ENCODE measurements at regions not wholly inside any gene's neighbourhood (a gene's known extent, or its start where the extent isn't known, plus 50 kb on each side); places are given as distances from the start of the nearest gene placed in this dataset.
"Not testable (repeated sequence)": the region's sequence is repeated elsewhere in the genome, so short reads cannot be mapped to it uniquely, and the experiment has no call there.

DNA sequence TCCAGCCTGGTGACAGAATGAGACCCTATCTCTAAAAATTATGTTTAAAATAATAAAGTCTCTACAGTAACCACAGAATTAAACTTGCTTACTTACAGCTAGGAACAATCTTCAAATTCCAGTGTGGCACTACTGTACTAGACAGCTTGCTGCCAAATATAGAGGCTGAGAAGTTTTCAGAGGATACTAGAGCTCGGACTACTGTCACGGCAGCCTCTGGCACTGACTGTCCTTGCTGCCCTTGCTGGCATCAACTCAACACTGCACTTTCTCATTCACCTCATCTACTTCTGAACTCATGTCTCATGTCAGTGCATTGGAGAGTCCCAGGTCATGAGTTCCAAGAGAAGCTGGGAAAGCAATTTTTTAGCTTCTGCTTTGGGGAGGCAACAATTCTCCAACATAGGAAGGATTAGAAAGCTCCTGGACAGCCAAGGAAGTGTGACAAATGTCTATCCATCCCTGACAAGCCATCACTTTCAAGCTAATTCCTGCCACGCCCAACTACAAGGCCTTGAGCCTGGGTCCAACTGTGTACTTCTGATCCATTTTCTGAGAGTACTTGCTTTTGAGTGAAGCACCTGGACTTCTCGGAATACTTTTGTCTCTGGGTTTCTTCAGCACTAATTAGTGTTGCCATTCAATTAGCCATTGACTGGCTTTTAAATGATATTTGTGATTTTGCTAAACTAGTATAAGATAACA is 98.6 kb upstream of the NR3C2 start:
- H3K9me3 ChIP-seq = no peaks in the 10 kb centered on the region
- H3K4me1 ChIP-seq (ENCODE audit: low read depth) = peaks cover 23% of the 10 kb centered on the region
- TF ChIP-seq, protein P1, sequence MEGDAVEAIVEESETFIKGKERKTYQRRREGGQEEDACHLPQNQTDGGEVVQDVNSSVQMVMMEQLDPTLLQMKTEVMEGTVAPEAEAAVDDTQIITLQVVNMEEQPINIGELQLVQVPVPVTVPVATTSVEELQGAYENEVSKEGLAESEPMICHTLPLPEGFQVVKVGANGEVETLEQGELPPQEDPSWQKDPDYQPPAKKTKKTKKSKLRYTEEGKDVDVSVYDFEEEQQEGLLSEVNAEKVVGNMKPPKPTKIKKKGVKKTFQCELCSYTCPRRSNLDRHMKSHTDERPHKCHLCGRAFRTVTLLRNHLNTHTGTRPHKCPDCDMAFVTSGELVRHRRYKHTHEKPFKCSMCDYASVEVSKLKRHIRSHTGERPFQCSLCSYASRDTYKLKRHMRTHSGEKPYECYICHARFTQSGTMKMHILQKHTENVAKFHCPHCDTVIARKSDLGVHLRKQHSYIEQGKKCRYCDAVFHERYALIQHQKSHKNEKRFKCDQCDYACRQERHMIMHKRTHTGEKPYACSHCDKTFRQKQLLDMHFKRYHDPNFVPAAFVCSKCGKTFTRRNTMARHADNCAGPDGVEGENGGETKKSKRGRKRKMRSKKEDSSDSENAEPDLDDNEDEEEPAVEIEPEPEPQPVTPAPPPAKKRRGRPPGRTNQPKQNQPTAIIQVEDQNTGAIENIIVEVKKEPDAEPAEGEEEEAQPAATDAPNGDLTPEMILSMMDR (IDR thresholded peaks at IDR 0.05) = no peak
- H3K4me3 ChIP-seq = no peak overlapping the region
- peak; percentile 12 for ATAC-seq
- H3K36me3 ChIP-seq (ENCODE audit: low read depth) = no peaks in the 10 kb centered on the region
- intact Hi-C loops (cut with DNase I, micrococcal nuclease) = no loop called here
- DNase-seq = peak in 1 of 3 donors; percentile 57

- peaks cover 7% of the 10 kb centered on the region for H3K9me3 ChIP-seq
- no peaks in the 10 kb centered on the region for H3K36me3 ChIP-seq (ENCODE audit: low read depth)
- peak in 2 of 3 donors; percentile 56 to 77 for DNase-seq
- TF ChIP-seq, protein P1 (IDR thresholded peaks at IDR 0.05) = no peak
- no peak overlapping the region for H3K4me3 ChIP-seq
- peak; percentile 93 for ATAC-seq
- intact Hi-C loops (cut with DNase I, micrococcal nuclease) = no loop called here
- H3K4me1 ChIP-seq (ENCODE audit: low read depth) = peaks cover 23% of the 10 kb centered on the region
Measured at GRCh38 chr4:148539387-148539786, 97.2 kb upstream of the NR3C2 start.

DNA sequence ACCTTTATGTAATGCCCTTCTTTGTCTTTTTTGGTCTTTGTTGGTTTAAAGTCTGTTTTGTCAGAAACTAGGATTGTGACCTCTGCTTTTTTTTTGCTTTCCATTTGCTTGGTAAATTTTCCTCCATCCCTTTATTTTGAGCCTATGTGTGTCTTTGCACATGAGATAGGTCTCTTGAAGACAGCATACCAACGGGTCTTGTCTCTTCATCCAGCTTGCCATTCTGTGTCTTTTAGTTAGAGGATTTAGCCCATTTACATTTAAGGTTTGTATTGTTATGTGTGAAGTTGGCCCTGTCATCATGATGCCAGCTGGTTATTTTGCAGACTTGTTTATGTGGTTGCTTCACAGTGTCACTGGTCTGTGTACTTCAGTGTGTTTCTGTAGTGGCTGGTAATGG is 91.6 kb upstream of the NR3C2 start:
- intact Hi-C loops (cut with DNase I, micrococcal nuclease); H3K4me3 ChIP-seq; H3K36me3 ChIP-seq (ENCODE audit: low read depth); H3K4me1 ChIP-seq (ENCODE audit: low read depth); ATAC-seq; DNase-seq: not testable (repeated sequence)
- H3K9me3 ChIP-seq = peaks cover 34% of the 10 kb centered on the region

- Histone ChIP-seq H3K36me3 (ENCODE audit: low read depth) (no peaks in the 10 kb centered on the region), H3K4me1 (ENCODE audit: low read depth) (no peaks in the 10 kb centered on the region), H3K4me3 (no peak overlapping the region), H3K9me3 (peaks cover 33% of the 10 kb centered on the region)
- intact Hi-C loops (cut with DNase I, micrococcal nuclease) = no loop called here
- TF ChIP-seq, protein P1 (IDR thresholded peaks at IDR 0.05) = no peak
- DNase-seq (no peak), ATAC-seq (no peak)
Measured at GRCh38 chr4:148530114-148530513, 87.9 kb upstream of the NR3C2 start.

DNA sequence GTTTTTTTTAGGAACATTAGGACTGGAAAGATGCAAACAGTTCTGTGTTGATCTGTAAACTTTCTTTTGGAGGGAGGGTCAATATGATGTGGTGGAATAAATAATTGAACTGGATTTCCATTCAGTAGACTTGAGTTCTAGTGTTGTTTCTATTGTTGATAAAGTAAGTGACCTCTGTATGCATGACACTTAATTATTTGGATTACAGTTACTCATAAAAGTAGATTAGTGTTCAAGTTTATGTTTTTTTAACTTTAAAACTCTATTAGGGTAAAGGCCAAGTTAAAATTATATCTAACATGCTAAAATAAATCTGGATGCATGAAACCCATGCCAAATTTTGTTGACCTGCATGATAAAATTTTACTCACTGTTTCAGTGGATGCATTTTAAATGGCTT is 85.4 kb upstream of the NR3C2 start:
- ATAC-seq = no peak
- no peak overlapping the region for H3K4me3 ChIP-seq
- TF ChIP-seq, protein P1 (IDR thresholded peaks at IDR 0.05) = no peak
- intact Hi-C loops (cut with DNase I, micrococcal nuclease) = no loop called here
- DNase-seq = no peak
- peaks cover 10% of the 10 kb centered on the region for H3K9me3 ChIP-seq
- no peaks in the 10 kb centered on the region for H3K4me1 ChIP-seq (ENCODE audit: low read depth)
- H3K36me3 ChIP-seq (ENCODE audit: low read depth) = no peaks in the 10 kb centered on the region

DNA sequence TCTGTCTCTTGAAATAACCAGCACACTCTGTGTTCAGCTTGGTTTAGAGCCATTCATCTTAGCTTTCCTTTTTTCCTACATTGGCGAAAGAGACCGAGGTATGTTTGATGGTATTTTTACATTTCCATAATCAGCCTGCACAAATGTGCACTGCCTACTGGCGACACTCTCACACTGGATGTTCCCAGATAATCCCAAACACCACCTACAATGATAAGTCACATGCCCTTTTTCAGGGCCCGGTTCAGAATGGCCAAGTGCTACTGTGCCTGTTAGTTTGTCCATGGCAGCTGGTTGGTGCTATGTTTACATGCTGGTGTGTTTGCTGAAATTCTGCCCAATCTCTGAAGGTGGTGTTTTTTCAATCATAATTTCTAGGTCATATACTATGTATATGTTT is 80.8 kb upstream of the NR3C2 start:
- Histone ChIP-seq H3K4me3 (no peak overlapping the region), H3K36me3 (ENCODE audit: low read depth) (no peaks in the 10 kb centered on the region), H3K9me3 (no peaks in the 10 kb centered on the region), H3K4me1 (ENCODE audit: low read depth) (no peaks in the 10 kb centered on the region)
- DNase-seq = no peak
- intact Hi-C loops (cut with DNase I, micrococcal nuclease) = no loop called here
- TF ChIP-seq, protein P1 (IDR thresholded peaks at IDR 0.05) = no peak
- ATAC-seq = no peak

All from mucosa of descending colon (tissue), 3 donors.